IPS DF 4.7 (cell line): ENCODE measurements at regions not wholly inside any gene's neighbourhood (a gene's known extent, or its start where the extent isn't known, plus 50 kb on each side); places are given as distances from the start of the nearest gene placed in this dataset.

Experiments
- DNase-seq: peaks from one replicate; pipeline ENCODE4 v3.0.0-alpha.2; 2013; ENCODE audit warnings: low spot score; ENCODE audit errors: extremely low read depth

- DNase-seq, result no peak
Measured at GRCh38 chr13:106987427-106987785, 419.5 kb upstream of the ARGLU1 start.

GRCh38 chr13:106986687-106987426 lies 418.9 kb upstream of the ARGLU1 start:
- no peak for DNase-seq

- DNase-seq, result peak; percentile 19
Measured at GRCh38 chr13:106986033-106986484, 418.1 kb upstream of the ARGLU1 start.

- DNase-seq, result no peak
Measured at GRCh38 chr13:106985481-106985880, 417.5 kb upstream of the ARGLU1 start.

GRCh38 chr13:106981051-106981450 lies 413.1 kb upstream of the ARGLU1 start:
- no peak for DNase-seq

GRCh38 chr13:106967391-106967790 lies 399.5 kb upstream of the ARGLU1 start:
- no peak for DNase-seq

GRCh38 chr13:106963151-106963550 lies 395.2 kb upstream of the ARGLU1 start:
- DNase-seq, result no peak

GRCh38 chr13:106961651-106962050 lies 393.7 kb upstream of the ARGLU1 start:
- no peak for DNase-seq

GRCh38 chr13:106961216-106961615 lies 393.3 kb upstream of the ARGLU1 start:
- DNase-seq, result no peak

- no peak for DNase-seq
Measured at GRCh38 chr13:106958621-106959048, 390.7 kb upstream of the ARGLU1 start.

GRCh38 chr13:106942563-106942962 lies 374.6 kb upstream of the ARGLU1 start:
- DNase-seq, result no peak

- DNase-seq, result no peak
Measured at GRCh38 chr13:106941779-106942178, 373.8 kb upstream of the ARGLU1 start.

- no peak for DNase-seq
Measured at GRCh38 chr13:106927421-106927820, 359.5 kb upstream of the ARGLU1 start.

- DNase-seq, result no peak
Measured at GRCh38 chr13:106922384-106922783, 354.4 kb upstream of the ARGLU1 start.

GRCh38 chr13:106919638-106920037 lies 351.7 kb upstream of the ARGLU1 start:
- no peak for DNase-seq

GRCh38 chr13:106919133-106919532 lies 351.2 kb upstream of the ARGLU1 start:
- no peak for DNase-seq

GRCh38 chr13:106918557-106918860 lies 350.6 kb upstream of the ARGLU1 start:
- no peak for DNase-seq

- peak; percentile 16 for DNase-seq
Measured at GRCh38 chr13:106917673-106918556, 350.0 kb upstream of the ARGLU1 start.

GRCh38 chr13:106917024-106917571 lies 349.2 kb upstream of the ARGLU1 start:
- DNase-seq, result no peak

- no peak for DNase-seq
Measured at GRCh38 chr13:106916329-106916976, 348.5 kb upstream of the ARGLU1 start.

GRCh38 chr13:106915146-106915545 lies 347.2 kb upstream of the ARGLU1 start:
- DNase-seq, result no peak

- DNase-seq, result no peak
Measured at GRCh38 chr13:106911627-106912026, 343.7 kb upstream of the ARGLU1 start.
